Ascending aorta (tissue), 2 donors: ENCODE measurements at regions not wholly inside any gene's neighbourhood (a gene's known extent, or its start where the extent isn't known, plus 50 kb on each side); places are given as distances from the start of the nearest gene placed in this dataset.

Experiments used
- DNase-seq, 2 donors: peaks; one replicate each; pipeline ENCODE4 v3.0.0-alpha.2; 2019; ENCODE audit warnings: low spot score in 2 of 2
- H3K27ac ChIP-seq, 2 donors: fragments of 200-600 bp; sonication (generic); one replicate each; pipeline ENCODE4 v1.5.1; 2016 to 2017; ENCODE audit warnings: mild to moderate bottlenecking in 1 of 2
- H3K27me3 ChIP-seq: fragments of 200-600 bp; sonication (generic); one replicate; pipeline ENCODE4 v1.5.1; 2017
- H3K36me3 ChIP-seq, 2 donors: fragments of 200-600 bp; sonication (generic); one replicate each; pipeline ENCODE4 v1.5.1; 2016
- H3K4me1 ChIP-seq, 2 donors: fragments of 200-600 bp; sonication (generic); one replicate each; pipeline ENCODE4 v1.5.1; 2016 to 2017; ENCODE audit warnings: mild to moderate bottlenecking in 1 of 2
- H3K4me3 ChIP-seq, 2 donors: fragments of 200-600 bp; sonication (generic); one replicate each; pipeline ENCODE4 v1.5.1; 2016 to 2017; ENCODE audit warnings: mild to moderate bottlenecking in 1 of 2
- H3K9me3 ChIP-seq, 2 donors: fragments of 200-600 bp; sonication (generic); one replicate each; pipeline ENCODE4 v1.5.1; 2016
- intact Hi-C: fragments of 100-400 bp; cut with DNase I; formaldehyde crosslinking; loops from one replicate; pipeline ENCODE4 v1.15.1; 2023
- TF ChIP-seq, protein P1 (sequence below), 3 experiments: fragments of 200-600 bp in 2 of 3; fragments of 450-650 bp in 1 of 3; sonication (generic) in 2 of 3; IDR thresholded peaks; one replicate each; pipeline ENCODE4 v1.5.1; 2016 to 2019; ENCODE audit warnings: antibody characterized with exemption in 3 of 3, mild to moderate bottlenecking in 1 of 3, moderate library complexity in 1 of 3

DNA sequence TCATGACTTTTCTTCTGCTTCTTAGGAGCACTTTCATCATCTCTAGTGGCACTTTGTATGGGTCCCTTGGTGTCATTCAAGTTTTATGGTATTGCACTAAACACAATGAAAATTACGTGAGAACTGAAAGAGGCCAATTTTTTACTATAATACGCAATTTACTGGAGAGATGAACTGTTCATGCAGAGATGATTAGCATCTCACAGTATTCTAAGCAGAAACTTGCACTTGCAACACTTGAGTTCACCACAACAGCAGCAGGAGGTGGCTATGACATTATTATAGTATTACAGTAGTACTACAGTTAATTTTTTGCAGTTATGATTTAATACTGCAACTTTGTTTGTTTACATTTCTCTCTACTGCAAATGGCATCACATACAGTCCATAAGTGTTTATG, 793.1 kb upstream of the CRIM1 start:
- intact Hi-C loops: no loop called here
- Histone ChIP-seq H3K9me3 (no peaks in the 10 kb centered on the region), H3K4me3 (no peak overlapping the region), H3K4me1 (no peaks in the 10 kb centered on the region), H3K27me3 (no peaks in the 10 kb centered on the region), H3K36me3 (no peaks in the 10 kb centered on the region), H3K27ac (no peak overlapping the region)
- TF ChIP-seq, protein P1, sequence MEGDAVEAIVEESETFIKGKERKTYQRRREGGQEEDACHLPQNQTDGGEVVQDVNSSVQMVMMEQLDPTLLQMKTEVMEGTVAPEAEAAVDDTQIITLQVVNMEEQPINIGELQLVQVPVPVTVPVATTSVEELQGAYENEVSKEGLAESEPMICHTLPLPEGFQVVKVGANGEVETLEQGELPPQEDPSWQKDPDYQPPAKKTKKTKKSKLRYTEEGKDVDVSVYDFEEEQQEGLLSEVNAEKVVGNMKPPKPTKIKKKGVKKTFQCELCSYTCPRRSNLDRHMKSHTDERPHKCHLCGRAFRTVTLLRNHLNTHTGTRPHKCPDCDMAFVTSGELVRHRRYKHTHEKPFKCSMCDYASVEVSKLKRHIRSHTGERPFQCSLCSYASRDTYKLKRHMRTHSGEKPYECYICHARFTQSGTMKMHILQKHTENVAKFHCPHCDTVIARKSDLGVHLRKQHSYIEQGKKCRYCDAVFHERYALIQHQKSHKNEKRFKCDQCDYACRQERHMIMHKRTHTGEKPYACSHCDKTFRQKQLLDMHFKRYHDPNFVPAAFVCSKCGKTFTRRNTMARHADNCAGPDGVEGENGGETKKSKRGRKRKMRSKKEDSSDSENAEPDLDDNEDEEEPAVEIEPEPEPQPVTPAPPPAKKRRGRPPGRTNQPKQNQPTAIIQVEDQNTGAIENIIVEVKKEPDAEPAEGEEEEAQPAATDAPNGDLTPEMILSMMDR (IDR thresholded peaks at IDR 0.05): no peak
- no peak for DNase-seq

DNA sequence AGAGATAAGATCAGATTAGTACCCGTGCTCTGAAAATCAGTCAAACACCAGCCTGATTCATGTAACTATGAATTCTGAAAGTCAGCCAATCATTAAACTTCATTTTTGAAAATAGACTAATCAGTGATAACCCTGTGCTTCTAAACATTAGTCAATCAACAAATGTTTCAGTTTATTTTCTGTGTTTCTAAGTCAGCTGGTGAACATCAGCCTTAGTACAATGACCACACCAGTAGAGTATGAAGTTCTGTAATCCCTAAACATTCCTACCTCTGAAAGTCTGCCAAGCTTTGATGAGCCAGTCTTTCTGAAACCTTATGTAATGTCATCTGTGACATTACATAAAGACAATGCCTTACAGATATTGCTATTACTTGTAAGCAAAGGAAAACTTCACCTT, 807.4 kb upstream of the CRIM1 start:
- TF ChIP-seq, protein P1 (IDR thresholded peaks at IDR 0.05): no peak
- DNase-seq: no peak
- no peak overlapping the region for H3K4me3 ChIP-seq
- intact Hi-C loops: no loop called here
- no peaks in the 10 kb centered on the region for H3K4me1 ChIP-seq
- H3K27ac ChIP-seq: no peak overlapping the region
- H3K9me3 ChIP-seq: no peaks in the 10 kb centered on the region
- no peaks in the 10 kb centered on the region for H3K36me3 ChIP-seq
- H3K27me3 ChIP-seq: no peaks in the 10 kb centered on the region

DNA sequence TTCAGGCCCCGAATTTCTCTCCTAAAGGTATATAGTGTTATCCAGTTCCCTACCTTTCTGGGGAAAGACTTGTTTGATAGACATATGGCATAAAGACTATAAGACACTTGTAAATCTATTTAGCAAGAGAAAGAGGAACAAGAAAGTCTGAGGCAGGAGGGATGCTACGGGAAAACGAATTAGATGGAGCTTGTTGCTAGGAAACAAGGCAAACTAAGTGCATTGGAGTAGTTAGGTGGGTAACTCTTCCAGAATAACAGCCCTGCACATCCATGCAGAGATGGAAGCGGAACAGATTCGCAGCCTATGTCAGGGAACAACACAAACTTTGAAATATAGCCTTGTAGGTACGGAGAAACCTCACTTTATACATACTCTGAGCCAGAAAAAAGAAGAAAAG, 810.3 kb upstream of the CRIM1 start:
- H3K9me3 ChIP-seq: no peaks in the 10 kb centered on the region
- no peaks in the 10 kb centered on the region for H3K4me1 ChIP-seq
- no peak overlapping the region for H3K27ac ChIP-seq
- no peak for DNase-seq
- intact Hi-C loops: no loop called here
- no peaks in the 10 kb centered on the region for H3K36me3 ChIP-seq
- H3K4me3 ChIP-seq: no peak overlapping the region
- TF ChIP-seq, protein P1 (IDR thresholded peaks at IDR 0.05): no peak
- no peaks in the 10 kb centered on the region for H3K27me3 ChIP-seq

- H3K36me3 ChIP-seq: no peaks in the 10 kb centered on the region
- no peak overlapping the region for H3K4me3 ChIP-seq
- intact Hi-C loops: no loop called here
- H3K27me3 ChIP-seq: no peaks in the 10 kb centered on the region
- no peaks in the 10 kb centered on the region for H3K9me3 ChIP-seq
- TF ChIP-seq, protein P1 (IDR thresholded peaks at IDR 0.05): no peak
- DNase-seq: no peak
- H3K4me1 ChIP-seq: no peaks in the 10 kb centered on the region
- no peak overlapping the region for H3K27ac ChIP-seq
These were observed 816.8 kb upstream of the CRIM1 start for GRCh38 chr2:35538796-35539195.

GRCh38 chr2:35530615-35531135, 824.9 kb upstream of the CRIM1 start:
- Histone ChIP-seq H3K4me3 (no peak overlapping the region), H3K36me3 (no peaks in the 10 kb centered on the region), H3K27me3 (no peaks in the 10 kb centered on the region), H3K9me3 (no peaks in the 10 kb centered on the region), H3K27ac (no peak overlapping the region), H3K4me1 (no peaks in the 10 kb centered on the region)
- TF ChIP-seq, protein P1 (IDR thresholded peaks at IDR 0.05): no peak
- DNase-seq: no peak
- intact Hi-C loops: no loop called here

GRCh38 chr2:35526741-35527140, 828.8 kb upstream of the CRIM1 start:
- no peak for DNase-seq
- H3K4me3 ChIP-seq: no peak overlapping the region
- H3K27ac ChIP-seq: no peak overlapping the region

More at GRCh38 chr2:35526741-35527140, 828.8 kb upstream of the CRIM1 start:
- Histone ChIP-seq H3K4me1 (no peaks in the 10 kb centered on the region), H3K36me3 (no peaks in the 10 kb centered on the region), H3K9me3 (no peaks in the 10 kb centered on the region), H3K27me3 (no peaks in the 10 kb centered on the region)
- TF ChIP-seq, protein P1 (IDR thresholded peaks at IDR 0.05): no peak
- intact Hi-C loops: no loop called here
